ENCODE measurements at regions not wholly inside any gene's neighbourhood (a gene's known extent, or its start where the extent isn't known, plus 50 kb on each side); places are given as distances from the start of the nearest gene placed in this dataset.

GRCh38 chr18:22102953-22103646, 66.3 kb upstream of the GATA6 start:
- Histone ChIP-seq H3F3A (ENCODE audit: insufficient read depth, low read length, poor library complexity, severe bottlenecking) (no peaks in the 10 kb centered on the region), H2AFZ (ENCODE audit: low read depth, low read length) (no peak overlapping the region), H3K36me3 (ENCODE audit: insufficient read depth, low read length) (no peaks in the 10 kb centered on the region), H3K9me3 (ENCODE audit: low read length) (no peaks in the 10 kb centered on the region), H3K4me3 (ENCODE audit: low read length) (no peak overlapping the region), H4K20me1 (ENCODE audit: insufficient read depth) (no peaks in the 10 kb centered on the region), H3K27me3 (ENCODE audit: insufficient read depth, low read depth, low read length) (no peaks in the 10 kb centered on the region), H3K4me2 (ENCODE audit: low read length) (no peak overlapping the region), H3K27ac (ENCODE audit: low read length) (no peak overlapping the region), H3K9me2 (ENCODE audit: insufficient read depth, low read length) (no peaks in the 10 kb centered on the region), H3K79me2 (replicated peaks; ENCODE audit: insufficient read depth, low read length) (no peaks in the 10 kb centered on the region), H3K9ac (ENCODE audit: low read length) (no peak overlapping the region)
- TF ChIP-seq SMC3 (conservative IDR thresholded peaks at IDR 0.05; ENCODE audit: poor library complexity) = no peak
- TF ChIP-seq MXI1 (conservative IDR thresholded peaks at IDR 0.05; ENCODE audit: poor library complexity, severe bottlenecking) = no peak
- no peak for TF ChIP-seq TAF1 (IDR thresholded peaks at IDR 0.05; ENCODE audit: low read depth)
- no peak for TF ChIP-seq CTCF (IDR thresholded peaks at IDR 0.05; ENCODE audit: poor library complexity, severe bottlenecking)
- no peak for TF ChIP-seq EP300 (conservative IDR thresholded peaks at IDR 0.05; ENCODE audit: poor library complexity, severe bottlenecking)
- no peak for TF ChIP-seq POLR2AphosphoS5 (IDR thresholded peaks at IDR 0.05)
- TF ChIP-seq RAD21 (conservative IDR thresholded peaks at IDR 0.05) = no peak
- TF ChIP-seq REST (IDR thresholded peaks at IDR 0.05; ENCODE audit: borderline replicate concordance) = no peak
- no peak for TF ChIP-seq EZH2 (IDR thresholded peaks at IDR 0.05; ENCODE audit: borderline replicate concordance, insufficient read depth, low read length, poor library complexity, severe bottlenecking)

- Histone ChIP-seq H3K9me2 (ENCODE audit: insufficient read depth, low read length) (no peaks in the 10 kb centered on the region), H3K9me3 (ENCODE audit: low read length) (no peaks in the 10 kb centered on the region), H3K79me2 (replicated peaks; ENCODE audit: insufficient read depth, low read length) (no peaks in the 10 kb centered on the region), H2AFZ (ENCODE audit: low read depth, low read length) (no peak overlapping the region), H3F3A (ENCODE audit: insufficient read depth, low read length, poor library complexity, severe bottlenecking) (no peaks in the 10 kb centered on the region), H4K20me1 (ENCODE audit: insufficient read depth) (no peaks in the 10 kb centered on the region), H3K36me3 (ENCODE audit: insufficient read depth, low read length) (no peaks in the 10 kb centered on the region), H3K4me2 (ENCODE audit: low read length) (no peak overlapping the region), H3K9ac (ENCODE audit: low read length) (no peak overlapping the region), H3K27me3 (ENCODE audit: insufficient read depth, low read depth, low read length) (no peaks in the 10 kb centered on the region), H3K27ac (ENCODE audit: low read length) (no peak overlapping the region), H3K4me3 (ENCODE audit: low read length) (no peak overlapping the region)
- TF ChIP-seq RAD21 (conservative IDR thresholded peaks at IDR 0.05) = no peak
- no peak for TF ChIP-seq MXI1 (conservative IDR thresholded peaks at IDR 0.05; ENCODE audit: poor library complexity, severe bottlenecking)
- no peak for TF ChIP-seq CTCF (IDR thresholded peaks at IDR 0.05; ENCODE audit: poor library complexity, severe bottlenecking)
- TF ChIP-seq REST (IDR thresholded peaks at IDR 0.05; ENCODE audit: borderline replicate concordance) = no peak
- TF ChIP-seq EZH2 (IDR thresholded peaks at IDR 0.05; ENCODE audit: borderline replicate concordance, insufficient read depth, low read length, poor library complexity, severe bottlenecking) = no peak
- no peak for TF ChIP-seq TAF1 (IDR thresholded peaks at IDR 0.05; ENCODE audit: low read depth)
- no peak for TF ChIP-seq EP300 (conservative IDR thresholded peaks at IDR 0.05; ENCODE audit: poor library complexity, severe bottlenecking)
- TF ChIP-seq POLR2AphosphoS5 (IDR thresholded peaks at IDR 0.05) = no peak
- no peak for TF ChIP-seq SMC3 (conservative IDR thresholded peaks at IDR 0.05; ENCODE audit: poor library complexity)
Measured at GRCh38 chr18:22103647-22104031, 65.8 kb upstream of the GATA6 start.
